GM18519 (cell line): ENCODE measurements at regions not wholly inside any gene's neighbourhood (a gene's known extent, or its start where the extent isn't known, plus 50 kb on each side); places are given as distances from the start of the nearest gene placed in this dataset.
"Not testable (repeated sequence)": the region's sequence is repeated elsewhere in the genome, so short reads cannot be mapped to it uniquely, and the experiment has no call there.

Source experiments
- ATAC-seq: cut with Tn5 transposase; IDR thresholded peaks from one replicate; pipeline ENCODE4 v1.9.1; 2021; ENCODE audit warnings: mild to moderate bottlenecking, moderate library complexity; ENCODE audit not compliant: unreplicated experiment, low FRiP score

DNA sequence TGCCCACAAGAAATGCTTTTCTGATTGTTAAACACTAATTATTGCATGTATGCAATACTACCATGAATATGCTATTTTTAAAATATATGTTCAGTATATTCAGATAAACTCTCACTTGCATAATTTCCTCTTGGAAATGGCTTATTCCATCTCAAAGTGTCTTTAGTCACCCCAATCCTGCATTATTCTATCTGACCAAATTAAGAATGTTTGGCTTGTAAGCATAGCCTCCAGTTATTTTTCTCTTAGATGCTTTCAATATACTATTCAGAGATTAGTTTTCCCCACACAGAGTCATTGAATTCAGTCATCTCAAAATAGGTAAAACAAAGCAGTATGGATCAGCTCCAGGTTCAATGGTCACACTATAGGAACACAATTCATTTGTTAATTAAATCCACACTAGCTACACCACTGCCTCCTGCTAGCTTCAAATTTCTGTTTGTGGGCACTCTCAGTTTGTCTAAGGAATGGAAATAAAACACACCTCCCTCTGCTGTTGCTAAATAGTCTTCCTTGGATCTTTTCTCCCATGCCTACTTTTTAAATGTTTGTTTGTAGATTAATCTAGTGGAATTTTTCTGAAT, 134.6 kb upstream of the TBCA start:
- ATAC-seq, result no peak

- no peak for ATAC-seq
These were observed 133.1 kb upstream of the TBCA start for GRCh38 chr5:77909237-77909636.

DNA sequence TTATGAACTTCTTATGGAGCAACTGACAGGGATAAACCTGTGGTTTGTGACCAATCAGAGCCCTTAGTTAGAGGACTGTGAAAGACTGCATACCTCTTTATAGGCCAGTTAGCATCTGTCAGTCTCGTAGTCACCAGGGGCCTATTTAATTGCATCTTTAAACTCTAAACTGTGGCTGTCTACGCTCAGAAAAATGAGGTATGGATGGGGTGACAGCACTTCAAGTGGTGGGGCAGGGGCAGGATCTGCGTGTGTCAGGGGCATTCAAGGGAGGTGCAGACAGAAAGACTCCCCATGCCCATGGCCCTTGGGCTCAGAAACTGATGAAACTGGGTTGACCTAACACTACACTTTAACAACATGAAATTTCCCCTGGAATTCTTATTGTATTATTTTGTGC, 132.6 kb upstream of the TBCA start:
- ATAC-seq, result no peak

GRCh38 chr5:77907786-77908185, 131.6 kb upstream of the TBCA start:
- no peak for ATAC-seq

DNA sequence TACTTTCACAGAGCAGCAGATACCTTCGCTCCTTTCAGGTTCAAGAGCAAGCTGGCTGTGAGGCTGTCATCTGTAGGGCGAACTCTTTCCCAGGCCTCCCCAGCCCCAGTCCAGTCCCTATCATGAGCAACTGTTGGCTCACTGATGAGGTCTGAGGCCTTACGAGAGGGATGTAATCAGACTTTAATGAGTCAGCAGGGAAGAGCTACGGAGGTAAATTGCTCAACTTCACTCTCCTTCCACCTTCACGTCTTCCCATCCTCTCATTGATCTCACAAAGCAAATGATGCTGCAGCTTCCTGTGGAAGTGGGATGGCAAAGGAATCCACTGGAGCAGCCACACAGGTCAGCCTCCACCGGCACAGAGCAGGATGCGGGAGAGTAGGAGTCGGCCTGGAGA, 130.7 kb upstream of the TBCA start:
- no peak for ATAC-seq

GRCh38 chr5:77904362-77904761, 128.2 kb upstream of the TBCA start:
- ATAC-seq, result no peak

DNA sequence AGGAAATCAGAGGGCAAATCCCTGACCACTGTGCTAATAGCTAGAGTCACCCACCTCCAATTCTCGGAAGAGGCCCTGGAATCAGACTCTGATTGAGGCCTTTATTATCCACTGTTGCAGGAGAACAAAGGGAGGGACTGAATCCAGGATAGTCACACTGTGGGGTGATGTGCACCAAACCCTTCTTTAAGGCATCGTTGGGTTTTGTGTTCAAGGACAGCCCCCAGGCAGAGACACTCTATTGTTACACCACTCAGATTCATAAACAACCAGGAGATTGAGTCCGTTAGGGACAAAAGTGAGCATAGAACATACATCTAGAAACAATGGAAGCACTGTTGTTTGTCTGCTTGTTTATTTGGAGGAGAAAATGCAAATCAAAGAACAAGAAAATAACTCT, 124.6 kb upstream of the TBCA start:
- no peak for ATAC-seq

DNA sequence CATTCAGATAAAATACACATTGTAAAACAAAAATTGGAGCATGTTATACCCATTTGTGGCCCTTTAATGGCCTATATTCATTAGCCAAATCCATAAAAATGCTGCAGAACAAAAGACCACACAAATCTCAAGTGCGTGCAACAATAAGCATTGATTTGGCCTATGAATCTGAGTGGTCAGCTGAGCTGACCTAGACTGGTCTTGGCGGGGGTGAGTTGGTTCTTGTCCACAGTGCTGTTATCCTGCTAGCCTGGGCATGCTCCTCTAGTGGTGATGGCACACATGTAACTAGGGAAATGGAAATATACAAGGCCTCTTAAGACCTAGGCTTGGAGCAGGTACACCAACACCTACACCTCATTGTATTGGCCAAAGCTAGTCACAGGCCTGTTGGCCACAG, 122.2 kb upstream of the TBCA start:
- no peak for ATAC-seq

GRCh38 chr5:77896338-77896737, 120.2 kb upstream of the TBCA start:
- no peak for ATAC-seq

- not testable (repeated sequence) for ATAC-seq
These were observed 118.0 kb upstream of the TBCA start for GRCh38 chr5:77894103-77894502.

DNA sequence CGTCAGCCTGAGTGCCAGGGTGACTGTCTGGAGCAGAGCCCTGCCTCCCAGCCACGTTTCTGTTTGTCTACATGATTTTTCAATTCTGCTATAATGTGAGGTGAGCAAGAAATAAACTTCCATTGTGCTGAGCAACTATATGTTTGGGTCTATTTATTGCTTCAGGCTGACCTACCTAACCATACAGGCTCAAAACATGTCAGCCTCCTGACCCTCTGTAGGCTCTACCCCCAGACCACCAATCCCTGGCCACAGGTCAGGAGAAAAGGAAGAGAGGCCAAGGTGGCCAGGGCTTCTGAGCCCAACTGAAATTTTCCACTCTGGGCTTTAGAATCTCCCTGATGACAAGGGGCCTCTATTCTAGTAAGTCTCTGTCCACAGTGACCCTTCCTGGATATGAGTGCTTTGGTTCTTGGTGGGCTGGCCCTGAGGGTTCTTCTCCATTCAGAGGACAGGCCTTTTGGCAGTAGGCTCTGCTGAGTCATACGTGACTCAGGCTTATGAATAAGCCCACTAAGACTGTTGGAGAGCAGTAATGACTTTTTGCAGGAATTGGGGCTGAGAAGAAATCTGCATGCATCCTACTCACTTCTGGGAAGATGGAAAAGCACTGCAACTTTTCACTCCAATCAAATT, 117.2 kb upstream of the TBCA start:
- ATAC-seq, result no peak

DNA sequence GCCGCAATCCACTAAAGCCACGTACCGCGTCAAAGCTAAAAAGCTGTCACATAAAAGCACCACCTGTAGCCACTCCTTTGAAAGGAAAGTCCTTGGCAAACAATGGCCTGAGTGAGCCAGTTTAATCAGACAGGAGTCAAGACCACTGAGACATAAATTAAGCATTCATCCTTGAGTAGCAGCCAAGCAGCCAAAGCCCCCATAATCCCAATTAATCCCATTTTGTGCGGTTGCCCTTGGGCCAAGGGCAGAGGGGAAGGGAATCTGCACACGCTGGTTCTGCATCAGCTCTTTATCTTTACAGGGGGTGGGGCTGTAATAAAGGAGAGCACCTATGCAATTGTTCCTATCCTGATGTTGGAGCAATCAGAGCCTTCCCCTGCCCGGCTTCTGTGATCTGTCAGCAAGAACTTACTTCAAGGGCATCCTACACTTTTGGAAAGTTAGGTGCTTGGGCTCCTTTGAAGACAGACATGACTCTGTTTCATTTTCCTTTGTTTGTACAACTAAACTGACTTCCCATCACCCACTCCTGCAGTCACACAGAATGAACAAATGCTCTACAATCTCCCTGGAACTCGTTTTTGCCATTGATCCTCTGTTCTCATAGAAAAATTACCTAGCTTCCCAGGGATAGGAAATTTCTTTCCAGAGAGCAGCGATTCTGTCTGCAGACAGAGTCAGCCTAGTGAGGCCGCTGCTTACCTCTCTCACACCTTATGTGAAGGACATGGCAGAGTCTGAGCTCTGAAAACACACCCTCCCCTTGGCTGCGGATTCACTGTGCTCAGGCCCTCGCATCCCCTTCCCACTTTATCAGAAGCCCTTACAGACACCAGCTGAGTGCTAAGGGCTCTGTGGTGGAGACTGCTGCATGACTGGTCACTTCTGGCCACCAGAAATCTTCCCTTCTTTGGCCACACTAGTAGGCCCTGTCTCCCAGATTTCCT, 116.2 kb upstream of the TBCA start:
- no peak for ATAC-seq

DNA sequence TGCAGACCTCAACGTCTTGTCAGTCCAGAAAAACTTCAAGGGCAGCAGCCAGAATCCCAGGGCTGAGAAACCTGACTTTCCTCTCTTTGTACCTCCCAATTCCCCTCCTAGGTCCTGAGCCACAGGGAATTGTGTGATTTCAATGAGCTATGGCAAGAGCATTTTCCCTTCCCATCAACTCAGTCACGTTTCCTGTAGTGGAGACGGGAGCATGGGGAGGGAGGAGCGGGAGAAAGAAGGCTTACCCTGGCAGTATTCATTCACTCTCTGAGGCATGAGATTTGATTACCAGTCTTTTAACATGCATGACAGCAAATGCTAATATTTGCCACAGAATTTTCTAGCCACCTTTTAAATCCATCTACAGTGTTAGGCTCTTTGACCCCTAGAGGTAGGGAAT, 109.4 kb upstream of the TBCA start:
- ATAC-seq, result no peak

DNA sequence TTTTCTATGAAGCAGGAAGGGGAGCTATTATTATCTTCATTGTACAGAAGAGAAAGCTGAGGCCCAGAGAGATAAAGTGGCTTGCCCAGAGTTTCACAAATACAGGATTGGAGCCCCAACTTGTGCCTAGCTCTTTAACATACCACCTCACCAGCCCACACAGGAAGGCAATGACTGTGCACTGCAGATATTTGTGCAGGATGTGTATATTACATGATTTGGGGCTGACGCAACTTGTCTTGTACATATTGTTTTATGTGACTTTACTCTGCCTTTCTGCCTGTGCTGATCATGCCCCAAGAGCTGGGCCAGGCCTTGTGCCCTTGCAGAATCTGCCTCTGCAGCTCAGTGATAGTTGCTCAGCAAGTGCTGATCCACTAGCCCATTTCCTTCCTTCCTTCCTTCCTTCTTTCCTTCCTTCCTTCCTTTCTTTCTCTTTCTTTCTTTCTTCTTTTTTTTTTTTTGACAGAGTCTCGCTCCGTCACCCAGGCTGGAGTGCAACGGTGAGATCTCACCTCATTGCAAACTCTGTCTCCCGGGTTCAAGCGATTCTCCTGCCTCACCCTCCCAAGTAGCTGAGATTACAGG, 106.6 kb upstream of the TBCA start:
- ATAC-seq, result no peak

DNA sequence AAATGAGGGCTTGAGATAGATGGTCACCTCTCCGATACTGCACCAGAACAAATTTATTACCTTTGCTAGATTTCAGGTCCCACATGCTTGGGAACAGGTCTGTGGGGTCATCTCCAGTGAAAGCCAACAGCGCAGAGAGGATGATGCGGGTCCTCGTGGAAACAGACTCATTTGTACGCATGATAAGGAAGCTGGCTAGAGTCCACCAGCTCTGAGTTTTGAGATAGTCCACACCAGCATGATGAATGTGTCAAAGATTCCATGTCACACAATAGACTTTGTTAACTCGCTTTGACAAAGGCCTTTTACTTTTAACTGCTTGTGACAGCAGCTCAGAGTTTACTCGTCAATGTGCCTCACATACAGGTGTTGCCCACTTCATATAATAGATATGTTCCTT, 105.4 kb upstream of the TBCA start:
- no peak for ATAC-seq

- ATAC-seq, result no peak
These were observed 101.6 kb upstream of the TBCA start for GRCh38 chr5:77877516-77878355.

DNA sequence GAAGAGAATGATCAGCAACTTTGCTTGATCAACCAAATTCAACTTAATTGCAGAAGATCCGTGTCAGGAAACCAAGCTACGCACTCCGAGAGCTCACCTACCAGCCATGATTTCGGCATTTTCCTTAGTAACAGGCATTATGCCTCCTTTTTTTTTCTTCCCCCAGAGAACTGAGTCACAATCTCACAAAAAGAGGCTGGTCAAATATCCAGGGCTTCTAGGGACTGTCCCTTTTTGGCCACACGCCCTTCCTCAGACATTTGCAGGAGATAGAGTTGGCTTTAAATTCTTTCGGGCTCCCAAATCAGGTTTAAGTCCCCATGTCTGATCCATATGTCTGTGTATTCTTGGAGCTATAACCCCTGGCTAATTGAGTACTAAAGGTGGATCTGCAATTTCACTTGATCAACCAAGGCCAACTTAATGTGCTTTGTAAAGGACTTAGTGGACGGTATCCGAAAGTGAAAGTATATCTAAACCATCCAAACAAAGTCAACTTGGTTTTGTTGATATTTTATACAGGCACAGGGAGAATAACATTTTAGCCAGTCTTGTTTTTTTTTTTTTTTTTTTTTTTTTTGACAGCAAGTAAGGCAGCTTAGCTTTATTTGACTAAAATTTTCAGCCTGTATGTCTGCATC, 100.8 kb upstream of the TBCA start:
- ATAC-seq, result no peak

- no peak for ATAC-seq
These were observed 100.2 kb upstream of the TBCA start for GRCh38 chr5:77876316-77876715.

- ATAC-seq, result no peak
These were observed 98.6 kb upstream of the TBCA start for GRCh38 chr5:77874691-77875090.

DNA sequence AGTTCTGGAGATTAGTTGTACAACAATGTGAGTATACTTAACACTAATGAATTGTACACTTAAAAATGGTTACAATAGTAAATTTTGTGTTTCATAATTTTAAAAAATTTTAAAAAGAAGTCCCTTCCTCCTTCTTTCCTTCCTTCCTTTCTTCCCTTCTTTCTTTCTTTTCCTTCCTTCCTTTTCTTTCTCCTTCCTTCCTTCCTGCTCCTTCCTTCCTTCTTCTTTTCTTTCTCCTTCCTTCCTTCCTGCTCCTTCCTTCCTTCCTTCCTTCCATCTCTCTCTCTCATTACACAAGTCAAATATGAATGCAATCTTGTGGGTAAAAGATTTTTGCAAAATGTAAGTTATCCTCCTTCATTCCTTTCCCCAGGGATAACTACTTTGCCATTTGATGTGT, 97.1 kb upstream of the TBCA start:
- ATAC-seq, result no peak
